GM21825 (cell line): ENCODE measurements at regions not wholly inside any gene's neighbourhood (a gene's known extent, or its start where the extent isn't known, plus 50 kb on each side); places are given as distances from the start of the nearest gene placed in this dataset.

ENCODE experiments used
- ATAC-seq: cut with Tn5 transposase; IDR thresholded peaks from one replicate; pipeline ENCODE4 v1.9.1; 2021; ENCODE audit warnings: mild to moderate bottlenecking, moderate library complexity; ENCODE audit not compliant: unreplicated experiment

DNA sequence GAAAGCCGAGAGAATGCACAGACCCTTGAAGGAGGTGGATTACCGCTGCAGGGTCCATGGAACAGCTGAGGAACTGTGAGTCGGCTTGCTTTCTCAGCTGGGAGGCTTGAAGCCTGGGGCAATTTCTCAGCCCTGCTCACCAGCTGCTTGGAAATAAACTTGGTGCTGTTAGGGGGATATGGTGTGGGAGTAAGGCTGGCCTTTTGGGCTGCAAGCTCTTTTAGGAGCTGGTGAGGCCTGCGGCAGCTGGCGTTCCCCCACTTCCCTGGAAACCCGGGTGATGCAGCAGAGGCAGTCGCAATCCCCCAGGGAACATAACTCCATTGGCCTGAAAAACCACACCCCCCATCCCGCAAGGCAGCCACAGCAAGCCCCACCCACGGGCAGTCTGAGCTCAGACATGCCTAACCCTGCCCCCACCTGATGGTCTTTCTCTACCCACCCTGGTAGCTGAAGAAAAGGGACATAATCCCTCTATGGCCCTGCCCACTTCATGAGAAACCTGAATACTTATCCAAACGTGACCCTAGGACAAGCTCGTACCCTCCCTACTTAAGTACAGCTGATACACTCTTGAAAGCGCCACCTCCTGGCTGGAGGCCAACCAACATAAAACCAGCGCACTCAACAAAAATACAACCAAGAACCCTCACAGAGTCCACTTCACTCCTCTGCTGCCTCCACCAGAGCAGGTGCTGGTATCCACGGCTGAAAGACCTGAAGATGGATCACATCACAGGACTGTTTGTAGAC, 1995.8 kb downstream of the NCAM2 start:
- no peak for ATAC-seq

DNA sequence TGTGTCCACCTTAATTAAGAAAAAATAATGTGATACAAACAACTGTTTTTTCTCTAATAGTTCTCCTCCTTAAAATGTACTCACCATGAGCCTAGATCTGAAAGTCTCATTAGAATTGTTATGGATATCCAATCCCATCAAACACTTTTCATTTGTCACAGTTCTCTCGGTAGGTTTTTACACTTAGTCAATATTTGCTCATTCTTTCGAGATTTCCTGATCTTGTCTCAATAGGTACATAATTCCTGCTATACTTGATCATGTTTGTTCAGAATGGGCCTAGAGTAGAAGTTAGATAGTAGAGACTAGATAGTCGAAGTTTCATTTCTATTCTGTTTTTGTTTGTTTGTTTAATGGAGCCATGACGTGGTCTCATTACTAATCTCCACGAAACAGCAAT, 2005.7 kb downstream of the NCAM2 start:
- no peak for ATAC-seq

DNA sequence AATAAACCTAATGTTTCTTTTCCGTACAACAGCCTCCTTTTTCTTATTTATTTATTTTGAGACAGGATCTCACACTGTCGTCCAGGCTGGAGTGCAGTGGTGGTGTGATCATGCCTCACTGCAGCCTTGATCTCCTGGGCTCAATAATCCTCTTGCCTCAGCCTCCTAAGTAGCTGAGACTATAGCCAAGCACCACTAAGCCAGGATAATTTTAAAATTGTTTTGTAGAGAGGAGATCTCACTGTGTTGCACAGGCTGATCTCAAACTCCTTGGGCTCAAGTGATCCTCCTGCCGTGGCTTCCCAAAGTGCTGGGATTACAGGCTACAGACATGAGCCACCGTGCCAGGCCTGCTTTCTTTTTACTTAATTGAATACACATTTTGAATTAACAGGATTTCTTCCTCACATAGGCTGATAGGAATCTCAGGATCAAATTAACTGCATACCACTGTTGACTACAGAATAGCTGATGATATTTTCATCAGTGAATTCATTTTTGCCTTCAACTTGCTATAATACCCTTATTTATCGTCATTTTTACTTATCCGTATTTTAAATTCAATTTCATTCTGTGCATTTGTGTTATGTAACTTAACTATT, 2010.5 kb downstream of the NCAM2 start:
- no peak for ATAC-seq

DNA sequence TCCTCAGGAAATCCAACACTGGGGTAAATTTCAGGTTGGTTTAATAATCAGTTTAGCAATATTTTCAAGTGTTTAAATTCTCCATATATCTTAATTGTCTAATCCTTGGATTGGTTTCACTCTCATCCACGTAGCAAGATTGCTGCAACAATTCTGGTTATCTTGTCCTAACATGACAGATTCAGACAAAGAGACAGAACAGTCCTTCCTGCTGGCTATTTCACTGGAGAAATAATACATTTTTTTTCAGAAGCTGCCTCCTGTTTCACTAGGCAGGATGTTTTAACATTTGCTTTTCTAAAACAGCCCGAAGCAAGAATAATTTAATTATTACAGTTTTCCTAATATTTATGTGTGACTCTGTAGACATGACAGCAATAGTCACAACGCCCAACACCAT, 2011.2 kb downstream of the NCAM2 start:
- ATAC-seq = no peak

DNA sequence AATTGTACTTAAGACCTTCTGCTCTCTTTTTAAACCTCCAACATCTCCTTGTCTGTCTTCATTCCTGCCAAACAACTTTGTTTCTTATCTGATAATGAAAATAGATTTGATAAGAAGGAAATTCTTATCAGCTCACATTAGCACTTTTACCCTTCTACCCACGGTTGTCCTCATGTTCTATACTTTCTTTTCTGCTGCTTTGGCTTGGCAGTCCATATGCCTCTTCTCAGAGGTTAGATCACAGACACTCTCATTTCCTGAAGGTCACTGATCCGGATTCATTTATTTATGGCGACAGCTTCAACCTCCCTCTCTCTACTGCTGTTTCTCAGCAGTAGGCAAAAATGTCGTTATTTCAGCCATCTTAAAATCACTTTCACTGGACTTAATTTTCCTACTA, 2015.8 kb downstream of the NCAM2 start:
- no peak for ATAC-seq

DNA sequence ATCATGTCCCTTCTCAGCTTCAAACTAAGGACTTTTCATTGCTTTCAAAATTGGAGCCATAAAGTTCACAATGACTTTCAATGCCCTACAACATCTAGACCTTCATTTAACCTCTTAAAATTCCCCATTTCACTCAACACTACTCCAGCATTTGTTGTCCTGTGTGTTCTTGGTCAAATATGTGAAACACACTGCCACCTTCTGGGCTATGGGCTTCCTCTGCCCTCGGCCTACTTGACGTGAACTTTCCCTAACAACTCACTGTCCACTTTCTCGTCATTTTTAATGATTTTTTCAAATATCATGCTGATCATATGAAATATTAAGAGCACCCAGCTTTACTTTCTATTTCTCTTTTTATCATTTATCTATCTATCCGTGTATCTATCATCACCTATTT, 2018.4 kb downstream of the NCAM2 start:
- no peak for ATAC-seq

DNA sequence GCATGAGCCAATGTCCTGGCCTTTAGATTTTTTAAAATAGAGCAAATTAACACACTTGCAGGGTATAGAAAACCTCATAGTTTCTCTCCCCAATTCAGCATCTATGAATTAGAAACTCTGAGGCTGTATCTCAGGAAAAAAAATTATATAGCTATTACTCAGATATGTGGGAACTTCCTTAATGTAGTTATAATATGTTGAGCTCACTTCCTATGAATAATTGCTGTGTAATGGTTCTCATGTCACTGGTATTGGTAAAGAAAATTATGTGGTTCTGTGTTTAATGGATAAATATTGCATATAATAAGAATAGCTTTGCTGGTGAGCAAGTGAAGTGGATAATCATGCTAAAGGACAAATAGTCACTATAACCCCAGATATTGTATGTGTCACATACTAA, 2019.8 kb downstream of the NCAM2 start:
- no peak for ATAC-seq

DNA sequence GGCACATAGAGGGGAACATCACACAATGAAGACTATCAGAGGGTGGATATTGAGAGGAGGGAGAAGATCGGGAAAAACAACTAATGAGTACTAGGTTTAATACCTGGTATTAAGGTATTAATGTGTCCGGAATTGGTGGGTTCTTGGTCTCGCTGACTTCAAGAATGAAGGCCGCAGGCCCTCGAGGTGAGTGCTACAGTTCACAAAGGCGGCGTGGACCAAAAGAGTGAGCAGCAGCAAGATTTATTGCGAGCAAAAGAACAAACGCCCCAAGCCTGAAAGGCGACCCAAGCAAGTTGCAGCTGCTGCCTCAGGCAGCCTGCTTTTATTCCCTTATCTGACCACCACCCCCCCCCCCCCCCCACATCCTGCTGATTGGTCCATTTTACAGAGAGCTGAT, 2022.8 kb downstream of the NCAM2 start:
- no peak for ATAC-seq

DNA sequence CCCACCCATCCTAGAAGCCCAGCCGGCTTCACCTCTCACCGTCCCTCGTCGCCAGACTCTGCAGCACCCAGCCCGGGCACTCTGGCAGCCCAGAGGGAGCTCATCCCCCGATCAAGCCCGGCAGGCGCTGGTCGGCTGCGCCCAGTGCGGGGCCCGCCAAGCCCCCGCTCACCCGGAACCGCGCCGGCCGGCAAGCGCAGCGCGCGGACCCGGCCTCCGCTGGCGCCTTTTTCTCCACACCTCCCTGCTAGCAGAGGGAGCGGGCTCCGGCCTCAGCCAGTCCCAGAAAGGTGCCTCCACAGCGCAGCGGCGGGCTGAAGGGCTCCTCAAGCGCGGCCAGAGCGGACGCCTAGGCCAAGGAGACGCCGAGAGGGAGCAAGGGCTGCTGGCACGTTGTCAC, 2023.3 kb downstream of the NCAM2 start:
- ATAC-seq = no peak

DNA sequence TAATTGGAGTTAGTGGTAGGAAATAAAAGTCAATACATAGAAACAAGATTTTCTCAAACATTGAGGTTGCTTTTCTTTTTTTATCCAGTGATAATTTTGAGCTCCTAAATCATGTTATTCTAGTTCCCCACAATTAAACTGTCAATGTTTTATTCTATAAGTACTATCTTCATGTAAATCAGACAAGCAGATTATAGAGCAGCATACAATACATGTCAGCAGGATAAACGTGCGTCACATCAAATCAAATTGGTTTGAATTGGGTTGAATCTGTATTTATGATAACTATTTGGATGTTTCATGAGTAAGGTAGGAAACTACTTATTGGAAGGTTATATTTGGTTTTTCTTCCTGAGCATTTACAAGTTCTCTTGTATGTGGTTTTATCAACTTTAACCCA, 2028.7 kb downstream of the NCAM2 start:
- ATAC-seq = no peak

DNA sequence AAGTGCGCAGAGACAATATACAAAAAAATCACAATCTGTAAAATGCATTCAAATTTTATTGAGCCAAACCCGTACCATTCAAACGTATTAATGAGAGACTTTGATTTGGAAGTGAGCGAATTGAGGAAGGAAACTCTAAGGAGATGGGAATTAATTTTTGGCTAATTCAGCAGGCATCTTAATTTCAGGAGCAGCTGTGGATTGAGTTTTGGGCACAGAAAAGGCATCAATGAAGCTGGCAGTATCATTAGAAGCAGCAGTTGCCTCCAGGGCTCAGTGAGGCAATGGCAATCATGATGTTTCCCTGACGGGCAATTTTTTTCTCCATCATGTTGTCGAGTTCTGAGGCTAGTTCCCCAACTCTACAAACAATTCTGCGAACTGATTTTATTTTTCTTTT, 2041.6 kb downstream of the NCAM2 start:
- ATAC-seq = no peak

DNA sequence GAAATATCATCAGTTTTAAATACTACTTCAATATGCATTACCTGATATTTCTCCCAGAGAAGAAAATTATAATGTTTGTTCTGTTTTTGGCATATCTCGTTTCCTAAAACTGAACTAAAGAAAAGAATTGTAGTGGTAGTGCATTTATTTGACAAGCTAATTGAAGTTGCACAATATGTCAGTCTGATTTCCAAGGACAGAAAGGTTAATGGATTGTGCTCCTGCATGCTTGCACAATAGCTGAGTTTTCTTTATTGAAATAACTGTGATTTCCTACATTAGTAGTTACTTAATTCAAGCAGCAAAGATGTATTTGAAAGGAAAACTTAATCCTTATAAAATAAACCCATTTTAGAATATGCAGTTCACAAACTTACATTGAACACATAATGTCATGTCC, 2047.7 kb downstream of the NCAM2 start:
- ATAC-seq = no peak

DNA sequence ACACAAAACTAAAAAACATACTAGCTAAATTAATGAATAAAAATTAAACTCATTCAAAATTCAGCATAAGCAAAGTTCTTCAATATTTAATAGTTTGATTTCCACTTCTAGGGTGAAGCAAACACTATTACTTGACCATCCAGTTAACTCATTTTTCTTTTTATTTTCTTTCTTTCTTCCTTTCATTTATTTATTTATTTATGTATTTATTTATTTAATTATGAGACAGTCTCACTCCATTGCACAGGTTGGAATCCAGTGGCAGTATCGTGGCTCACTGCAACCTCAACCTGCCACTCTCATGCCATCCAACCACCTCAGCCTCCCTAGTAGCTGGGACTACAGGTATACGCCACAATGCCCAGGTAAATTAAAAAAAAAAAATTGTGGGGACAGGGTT, 2069.5 kb downstream of the NCAM2 start:
- ATAC-seq = no peak

DNA sequence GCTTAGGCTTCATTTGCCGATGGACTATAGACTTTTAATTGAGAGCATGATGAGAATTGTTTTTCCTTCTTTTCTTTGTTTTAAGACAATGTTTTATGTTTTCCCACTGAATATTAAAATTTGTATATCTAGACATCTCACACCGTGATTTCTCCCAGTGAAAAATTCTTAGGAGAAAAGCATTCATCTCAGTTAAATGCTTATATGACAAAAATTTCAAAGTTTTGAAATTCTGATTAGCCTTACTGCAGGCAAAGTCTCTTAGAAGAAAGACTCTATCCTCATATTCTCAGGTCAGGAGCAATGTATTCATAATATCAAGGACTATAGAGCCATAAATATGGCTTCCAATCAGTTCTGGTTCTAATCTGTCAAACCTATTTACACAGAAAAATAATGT, 2085.0 kb downstream of the NCAM2 start:
- ATAC-seq = no peak

DNA sequence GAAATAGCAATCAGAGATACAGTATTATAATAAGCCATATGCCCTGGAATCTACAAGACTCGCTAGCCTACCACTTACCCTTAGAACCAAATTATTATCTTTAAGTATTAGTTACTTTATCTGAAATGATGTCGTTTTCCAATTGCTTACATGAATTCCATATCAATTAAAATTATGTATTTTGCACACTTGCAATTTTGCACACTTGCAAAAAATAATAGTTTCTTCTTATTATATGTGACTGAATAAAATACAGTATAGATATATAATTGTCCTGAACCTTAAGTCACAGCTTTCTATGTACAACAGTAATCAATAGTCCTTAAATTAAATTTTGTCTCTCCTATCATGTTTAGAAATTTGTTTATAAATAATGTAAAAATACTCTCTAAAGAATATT, 2095.1 kb downstream of the NCAM2 start:
- ATAC-seq = no peak

DNA sequence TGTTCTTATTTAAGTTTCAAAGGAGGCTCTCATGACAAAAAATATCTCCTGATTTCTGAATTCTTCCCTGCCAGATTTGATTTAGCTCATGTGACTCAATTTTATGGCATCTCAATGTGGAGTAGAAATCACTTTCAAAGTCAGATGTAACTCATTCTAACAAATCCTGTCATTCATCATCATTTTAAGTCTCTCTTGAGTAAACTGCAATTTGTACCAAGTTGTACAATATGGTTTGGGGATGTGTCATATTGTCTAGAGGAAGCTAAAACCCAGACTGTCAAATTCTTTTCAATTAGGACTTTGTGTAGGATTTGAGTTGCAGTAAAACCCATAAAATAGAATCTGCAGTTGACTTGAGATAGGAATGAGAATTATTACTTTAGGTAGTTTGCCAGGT, 2101.0 kb downstream of the NCAM2 start:
- no peak for ATAC-seq

DNA sequence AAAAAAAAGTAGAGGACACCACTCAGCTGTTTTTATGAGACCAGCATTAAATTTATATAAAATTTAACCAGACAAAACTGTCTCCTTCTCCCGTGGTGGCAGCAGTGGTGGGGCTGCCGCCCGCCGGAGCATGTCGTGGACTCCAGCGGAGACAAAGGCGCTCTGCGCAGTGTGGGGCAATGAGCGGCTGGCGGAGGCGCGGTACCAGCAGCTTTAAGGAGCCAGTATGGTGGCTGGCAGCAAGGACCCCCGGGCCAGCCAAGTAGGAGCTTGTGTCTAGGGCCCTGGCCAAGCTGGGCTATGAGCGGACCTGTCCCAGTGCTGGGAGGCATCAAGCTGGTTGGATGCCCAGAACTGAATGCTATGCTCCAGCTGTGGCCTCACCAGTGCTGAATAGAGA, 2102.9 kb downstream of the NCAM2 start:
- no peak for ATAC-seq

DNA sequence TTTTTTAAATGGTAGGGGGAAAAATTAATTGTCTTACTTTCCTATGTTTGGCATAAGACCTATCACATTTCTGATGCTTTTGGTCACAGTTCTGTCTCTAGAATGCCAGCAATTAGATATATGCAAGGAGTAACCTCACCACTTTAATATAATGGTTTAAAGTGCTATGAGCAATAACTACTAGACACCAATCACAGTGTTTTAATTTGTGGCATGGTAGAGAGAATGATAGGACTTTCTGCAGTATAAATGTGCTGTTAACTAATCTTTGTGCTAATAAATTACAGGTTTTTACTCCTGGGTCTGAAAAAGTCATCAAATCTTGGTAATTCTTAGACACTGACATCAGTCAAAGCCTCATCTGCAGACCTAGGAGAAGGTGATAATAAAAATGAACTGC, 2110.3 kb downstream of the NCAM2 start:
- no peak for ATAC-seq

DNA sequence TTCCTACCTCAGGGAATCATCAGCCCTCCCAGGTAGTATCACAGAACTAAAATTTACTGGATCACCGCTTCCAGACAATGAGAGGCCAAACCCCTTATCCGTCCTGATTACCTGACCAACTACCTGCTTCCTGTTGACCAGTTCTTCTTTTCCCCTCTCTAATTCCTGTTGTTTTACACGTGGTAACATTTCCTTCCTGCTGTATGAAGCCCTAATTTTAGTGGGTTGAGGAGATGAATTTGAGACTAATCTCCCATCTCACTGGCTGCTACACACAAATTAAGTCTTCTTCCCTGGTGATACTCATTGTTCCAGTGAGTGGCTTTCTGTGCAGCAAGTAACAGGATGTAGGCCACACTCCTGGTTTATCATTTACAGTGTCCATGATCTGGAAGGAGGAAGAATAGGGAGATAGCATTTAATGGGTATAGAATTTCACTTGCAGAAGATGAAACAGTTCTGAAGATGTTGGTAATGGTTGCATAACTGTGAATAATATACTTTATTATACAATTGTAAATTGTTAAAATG, 2112.9 kb downstream of the NCAM2 start:
- no peak for ATAC-seq

DNA sequence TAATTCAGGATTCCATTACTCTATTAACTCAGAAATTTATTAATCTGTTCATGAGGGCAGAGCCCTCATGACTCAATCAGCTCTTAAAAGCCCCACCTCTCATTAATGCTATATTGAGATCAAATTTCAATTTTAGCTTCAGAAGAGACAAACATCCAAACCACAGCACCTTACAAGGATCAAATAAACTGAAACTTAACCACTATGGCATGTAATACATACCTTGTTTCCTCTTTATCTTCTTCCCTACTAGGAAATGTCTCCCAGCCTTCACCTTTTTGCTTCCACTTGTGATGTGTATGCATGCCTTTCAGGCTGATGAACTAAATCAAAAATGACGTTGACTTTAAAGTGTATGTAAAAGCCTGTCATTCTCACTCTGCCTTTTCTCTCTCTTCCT, 2121.3 kb downstream of the NCAM2 start:
- no peak for ATAC-seq

DNA sequence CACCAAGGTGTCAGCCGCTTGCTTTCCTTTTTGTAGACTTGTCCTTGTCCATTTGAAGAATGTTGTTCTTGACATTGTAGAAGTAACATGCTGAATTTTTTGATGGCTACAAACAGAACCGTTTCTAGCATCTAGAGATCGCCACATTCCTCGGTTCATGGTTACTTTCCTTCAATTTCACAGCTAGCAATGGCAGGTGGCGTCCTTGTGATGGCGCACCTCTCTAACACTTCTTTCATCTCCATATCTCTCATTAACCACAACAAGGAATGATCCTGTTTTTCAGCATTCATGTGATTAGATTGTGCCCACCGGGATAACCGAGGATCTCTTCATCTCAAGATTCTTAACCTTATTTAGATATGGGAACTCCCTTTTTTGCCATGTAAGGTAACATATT, 2129.8 kb downstream of the NCAM2 start:
- ATAC-seq = no peak

DNA sequence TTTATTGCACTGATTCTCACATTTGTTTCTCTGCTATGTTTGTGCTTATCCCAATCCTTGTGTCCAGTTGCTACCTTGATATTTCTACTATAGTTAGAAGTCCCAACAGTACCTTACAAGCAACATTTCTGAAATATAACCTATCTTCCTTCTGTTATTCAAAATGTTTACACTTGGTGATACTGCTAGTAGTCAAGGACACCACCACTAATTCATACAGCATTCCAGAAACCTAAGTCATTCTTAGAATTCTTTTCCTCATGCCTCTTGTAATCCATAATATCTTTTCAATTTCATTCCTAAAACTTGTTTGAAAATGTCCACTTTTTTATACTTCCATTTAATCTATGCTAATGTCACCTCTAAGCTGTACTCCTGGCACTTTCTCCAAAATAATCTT, 2132.1 kb downstream of the NCAM2 start:
- ATAC-seq = no peak

DNA sequence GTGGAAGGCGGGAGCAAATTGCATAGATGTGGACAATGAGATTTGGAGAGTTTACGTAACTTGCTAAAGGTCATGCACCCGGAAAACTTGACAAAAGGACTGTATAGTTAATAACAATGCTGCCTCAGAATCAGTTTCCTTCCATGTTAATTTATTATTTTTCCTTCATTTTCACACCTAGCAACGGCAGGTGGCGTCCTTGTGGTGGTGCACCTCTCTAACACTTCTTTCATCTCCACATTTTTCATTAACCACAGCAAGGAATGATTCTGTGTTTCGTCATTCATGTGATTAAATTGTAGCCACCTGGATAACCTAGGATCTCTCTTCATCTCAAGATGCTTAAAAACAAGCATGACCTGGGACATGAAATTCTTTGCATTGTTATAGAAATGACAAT, 2133.0 kb downstream of the NCAM2 start:
- no peak for ATAC-seq
